ENCODE measurements at regions not wholly inside any gene's neighbourhood (a gene's known extent, or its start where the extent isn't known, plus 50 kb on each side); places are given as distances from the start of the nearest gene placed in this dataset.

DNA sequence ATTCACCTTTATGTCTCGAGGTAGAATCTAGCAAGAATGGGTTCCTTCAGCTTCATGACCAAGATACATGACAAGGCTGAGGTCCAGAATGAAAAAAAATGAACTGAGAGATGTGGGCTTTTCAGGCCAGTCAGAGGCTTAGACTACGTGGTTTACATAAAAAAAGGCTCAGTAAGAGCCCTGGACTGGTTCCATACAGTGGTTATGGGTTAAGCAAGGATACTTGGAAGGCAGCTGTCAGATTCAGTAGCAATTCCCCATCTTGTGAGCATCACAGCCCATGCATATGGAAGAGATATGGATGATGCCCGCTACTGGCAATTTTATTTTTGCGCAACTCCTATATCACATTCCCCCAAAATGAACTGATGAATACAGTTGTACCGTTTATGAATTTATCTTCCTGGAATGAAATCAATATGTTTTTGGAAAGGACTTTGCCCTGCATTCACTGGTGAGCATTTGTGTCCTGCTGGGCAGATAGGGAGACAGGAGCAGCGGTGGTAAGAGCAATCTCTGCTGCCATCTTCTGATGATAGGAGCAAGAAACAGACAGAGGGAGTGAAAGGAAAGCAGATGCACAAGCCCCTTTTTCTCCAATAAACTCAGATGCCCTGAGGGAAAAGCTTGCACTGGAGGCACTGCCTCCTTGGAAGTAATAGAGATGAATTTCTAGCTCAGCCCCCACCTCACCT lies 280.4 kb downstream of the GALC start:
- DNase-seq: no peak

DNA sequence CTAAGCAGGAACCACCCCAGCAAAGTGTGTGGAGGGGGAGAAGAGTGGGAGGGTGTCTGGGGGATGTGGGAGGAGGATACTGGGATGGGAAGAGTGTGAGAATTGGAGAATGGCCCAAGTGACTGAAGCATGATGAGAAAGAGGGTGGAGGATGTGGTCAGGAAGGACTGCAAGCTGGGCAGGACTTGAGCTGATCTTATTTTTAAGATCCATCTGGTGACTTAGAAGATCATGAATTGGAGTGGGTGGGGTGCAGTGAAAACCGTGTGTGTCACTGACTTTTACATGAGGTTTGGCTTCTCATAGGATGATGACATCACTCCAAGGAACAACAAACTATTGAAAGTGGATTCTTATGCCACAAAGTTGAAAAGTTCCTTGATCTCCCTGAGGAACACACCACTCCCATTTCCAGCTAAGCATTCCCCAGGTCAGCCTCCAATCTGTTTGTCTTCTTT lies 287.5 kb downstream of the GALC start:
- DNase-seq: no peak

DNA sequence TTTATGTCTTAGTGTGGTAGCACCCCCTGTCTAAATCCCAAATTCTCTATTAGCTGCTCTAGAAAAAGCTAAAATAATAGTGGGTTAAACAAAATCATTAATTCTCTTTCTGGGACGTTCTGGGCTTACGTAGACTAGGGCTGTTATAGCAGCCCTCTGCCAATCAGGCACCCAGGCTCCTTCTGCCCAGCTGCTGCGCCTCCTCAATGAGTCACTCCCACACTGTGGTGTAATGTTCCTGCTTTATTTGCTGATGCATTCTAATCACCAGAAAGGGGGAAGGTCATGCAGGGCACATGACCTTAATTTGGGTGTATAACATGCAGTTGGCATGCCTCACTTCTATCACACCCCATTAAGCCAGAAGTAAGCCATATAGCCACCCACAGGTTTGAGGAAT lies 294.5 kb downstream of the GALC start:
- no peak for DNase-seq

DNA sequence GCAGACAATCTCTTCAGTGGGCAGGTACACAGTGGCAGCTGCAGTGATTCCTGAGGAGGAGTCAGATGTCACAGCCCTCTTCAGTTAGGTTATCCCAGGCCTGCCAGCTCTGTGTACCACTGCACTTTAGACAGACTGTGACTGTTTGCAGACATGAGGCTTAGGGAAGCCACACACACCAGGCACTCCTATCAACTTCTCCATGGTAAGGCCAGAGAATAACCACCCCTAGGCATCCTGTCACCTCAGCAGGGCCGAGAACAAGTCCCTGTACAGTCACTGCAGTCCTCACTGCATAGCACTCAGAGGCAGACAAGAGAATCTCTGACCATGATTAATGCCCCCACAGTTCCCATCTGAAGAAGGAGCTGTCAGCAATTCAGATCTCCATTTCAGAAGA lies 296.5 kb downstream of the GALC start:
- DNase-seq: no peak

DNA sequence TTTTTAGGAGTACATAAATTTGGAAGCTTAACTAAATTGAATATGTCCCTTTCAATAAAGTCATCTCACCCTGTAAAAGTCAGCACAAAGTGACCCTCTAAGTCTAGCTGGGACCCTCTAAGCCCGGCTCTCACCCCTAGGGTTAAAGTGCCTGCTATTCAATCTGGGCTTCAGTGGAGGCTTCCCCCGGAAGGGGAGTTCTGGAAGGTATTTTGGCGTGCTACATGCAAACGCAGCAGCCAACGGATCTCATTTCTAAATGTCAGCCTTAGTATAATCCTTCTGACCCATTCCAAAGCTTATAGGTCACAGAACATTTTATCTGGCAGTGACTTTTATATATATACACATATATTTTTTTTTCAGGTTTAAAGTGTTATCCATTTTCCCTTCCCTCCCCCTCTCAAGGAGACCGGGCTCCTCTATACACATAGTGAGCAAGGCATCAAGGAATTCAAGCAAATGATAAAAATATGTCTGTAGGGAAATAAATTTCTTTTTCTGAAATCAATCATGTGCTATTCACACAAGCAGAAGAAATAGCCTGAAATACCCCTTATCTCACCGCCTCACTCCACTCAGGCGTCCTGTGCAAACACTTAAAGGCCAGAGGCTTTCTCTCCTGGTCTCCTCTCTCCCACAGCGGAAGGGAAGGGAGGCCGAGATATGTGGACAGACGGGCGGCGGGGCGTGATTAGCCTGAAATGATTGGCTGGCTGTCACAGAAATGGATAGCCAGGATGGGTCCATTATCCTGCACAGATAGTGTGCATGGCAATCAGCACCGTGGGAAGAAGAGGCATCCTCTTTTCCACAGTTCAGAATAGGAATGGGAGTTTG lies 301.7 kb downstream of the GALC start:
- DNase-seq: no peak

DNA sequence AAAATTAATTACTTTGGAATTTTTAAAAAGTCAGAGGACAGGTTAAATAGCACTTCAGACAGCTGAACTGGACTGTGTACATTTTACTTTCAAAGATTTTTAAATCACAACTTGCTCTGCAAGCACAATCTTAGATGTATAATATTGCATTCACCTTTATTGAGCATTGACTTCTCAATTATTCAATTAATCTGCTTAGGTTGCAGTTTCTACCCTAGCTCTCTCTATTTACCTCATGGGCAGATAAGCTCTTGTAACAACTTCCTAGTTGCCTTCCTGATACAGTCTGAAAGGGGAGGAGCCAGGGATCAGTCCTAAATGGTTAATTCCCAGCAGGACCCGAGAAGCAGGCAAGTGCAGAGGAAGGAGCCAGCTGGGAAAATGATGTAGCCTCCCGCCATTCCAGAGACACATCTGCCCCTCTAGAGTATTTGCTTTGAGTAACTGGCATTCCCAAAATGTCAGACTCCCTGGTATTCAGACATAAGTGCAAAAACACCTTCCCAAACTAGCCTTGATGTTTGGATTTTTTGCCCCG lies 302.8 kb downstream of the GALC start:
- no peak for DNase-seq

DNA sequence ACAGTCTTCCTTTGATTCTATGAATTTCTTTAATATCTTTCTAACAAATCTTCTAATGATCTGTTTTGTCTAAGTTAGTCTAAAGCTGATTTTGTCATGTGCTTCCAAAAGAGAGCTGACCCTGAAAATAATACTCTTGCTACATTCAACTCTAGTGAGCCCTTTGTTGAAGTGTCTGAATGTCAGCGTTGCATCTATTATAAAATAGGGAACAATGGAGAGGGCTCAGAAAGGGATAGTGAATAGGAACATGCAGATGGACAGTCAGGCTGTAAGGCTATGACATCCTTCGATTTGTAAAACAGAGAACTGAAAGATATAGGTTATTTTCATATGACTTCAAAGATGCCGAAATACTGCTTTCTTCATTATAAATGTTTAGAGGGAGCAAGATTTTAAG lies 304.5 kb downstream of the GALC start:
- DNase-seq: no peak

DNA sequence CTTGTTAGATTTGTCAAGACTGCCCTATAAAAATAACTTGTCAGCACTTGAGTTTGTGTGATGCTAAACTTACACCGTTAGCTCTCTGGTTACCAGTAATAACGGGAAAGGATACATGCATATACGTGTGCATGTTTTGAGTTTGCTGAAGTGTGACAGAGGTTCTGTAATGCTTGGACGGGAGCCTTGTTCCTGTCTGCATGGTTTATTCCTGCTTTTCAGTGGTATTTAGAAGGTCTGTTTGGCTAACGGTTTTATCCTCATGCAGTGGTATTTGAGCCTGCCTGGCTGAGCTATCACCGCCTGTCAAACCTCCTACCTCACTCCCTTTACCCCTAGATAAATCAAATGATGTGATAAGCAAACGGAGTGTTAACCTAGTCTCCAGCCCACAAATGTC lies 305.6 kb downstream of the GALC start:
- DNase-seq: no peak

DNA sequence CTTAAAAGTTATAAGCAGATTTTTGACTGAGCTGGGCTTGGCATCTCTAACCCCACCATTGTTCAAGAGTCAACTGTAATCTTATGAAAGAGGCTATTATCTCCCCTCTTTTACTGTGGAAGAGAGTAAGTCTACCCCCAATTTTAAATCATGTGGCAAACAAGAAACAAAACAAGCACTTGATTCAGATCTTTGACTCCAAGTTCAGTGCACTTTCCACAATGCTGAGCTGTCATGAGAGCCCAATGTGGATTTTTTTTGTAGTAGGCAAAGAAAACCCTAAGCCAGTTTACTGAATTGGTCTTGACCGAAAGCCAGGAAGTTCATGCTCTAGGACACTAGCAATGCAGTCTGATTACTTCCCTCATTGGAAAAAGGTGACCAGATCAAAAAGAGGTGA lies 306.2 kb downstream of the GALC start:
- DNase-seq: no peak

DNA sequence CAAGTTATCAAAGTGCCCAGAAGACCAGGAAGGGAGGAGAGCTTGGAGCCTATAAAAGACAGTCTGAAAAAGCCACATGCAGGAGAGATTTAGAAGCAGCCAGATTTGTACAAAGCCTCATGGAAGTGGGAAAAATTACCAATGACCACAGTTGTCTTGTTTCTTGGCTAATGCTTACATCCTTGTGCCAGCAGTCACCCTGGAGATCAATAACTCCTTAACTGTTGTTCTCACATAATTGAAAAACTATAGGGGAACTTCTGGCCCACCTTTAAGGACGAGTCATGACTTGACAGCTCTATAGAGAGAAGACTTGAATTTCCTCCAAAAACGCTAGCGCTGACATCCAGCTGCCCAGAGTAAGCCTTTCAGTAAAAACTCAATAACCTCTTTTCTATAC lies 313.1 kb downstream of the GALC start:
- no peak for DNase-seq

DNA sequence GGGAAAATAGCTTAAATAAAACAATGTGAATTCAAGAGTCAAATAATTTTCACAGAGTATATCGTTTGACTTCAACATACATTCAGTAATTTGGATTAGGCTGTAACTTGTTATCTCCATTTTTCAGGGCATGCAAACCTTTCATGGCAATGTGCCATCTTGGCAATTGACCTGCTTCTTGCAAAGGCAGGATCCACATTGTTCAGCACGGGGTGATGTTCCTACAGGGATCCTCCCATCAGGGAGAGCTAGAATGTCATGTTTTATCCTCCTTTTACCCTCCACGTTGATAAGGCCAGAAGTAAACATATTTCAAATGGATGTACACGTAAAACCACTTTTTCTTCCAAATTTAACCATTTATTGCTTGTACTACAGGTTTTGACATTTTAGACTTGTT lies 314.4 kb downstream of the GALC start:
- DNase-seq: no peak

DNA sequence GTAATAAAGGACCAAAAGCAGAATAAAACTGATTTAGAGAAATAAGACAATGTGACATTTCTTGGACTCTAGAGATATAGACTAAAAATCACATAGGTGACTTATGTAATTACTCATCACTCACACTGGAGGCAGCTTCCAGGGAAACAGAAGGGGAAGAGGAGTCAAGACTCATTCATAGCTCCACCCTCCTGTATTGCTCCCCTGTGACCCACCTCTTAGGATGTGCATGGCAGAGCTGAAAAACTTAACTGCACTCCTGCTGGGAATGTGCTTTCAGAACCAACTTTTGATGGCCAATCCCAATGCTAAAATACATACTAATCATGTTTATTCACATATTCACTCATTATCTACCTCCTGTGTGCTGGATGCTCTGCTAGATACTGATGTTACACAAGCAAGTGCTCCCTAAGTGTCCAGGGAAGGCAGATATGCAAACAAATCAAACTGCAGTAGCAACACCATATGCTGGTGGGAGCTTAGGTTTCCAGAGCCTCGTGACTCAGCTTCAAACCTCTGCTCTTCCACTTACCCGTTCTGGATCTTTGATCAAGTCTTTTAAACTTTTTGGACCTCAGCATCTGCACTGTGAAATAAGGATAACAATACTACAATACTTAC lies 316.1 kb downstream of the GALC start:
- DNase-seq: no peak

DNA sequence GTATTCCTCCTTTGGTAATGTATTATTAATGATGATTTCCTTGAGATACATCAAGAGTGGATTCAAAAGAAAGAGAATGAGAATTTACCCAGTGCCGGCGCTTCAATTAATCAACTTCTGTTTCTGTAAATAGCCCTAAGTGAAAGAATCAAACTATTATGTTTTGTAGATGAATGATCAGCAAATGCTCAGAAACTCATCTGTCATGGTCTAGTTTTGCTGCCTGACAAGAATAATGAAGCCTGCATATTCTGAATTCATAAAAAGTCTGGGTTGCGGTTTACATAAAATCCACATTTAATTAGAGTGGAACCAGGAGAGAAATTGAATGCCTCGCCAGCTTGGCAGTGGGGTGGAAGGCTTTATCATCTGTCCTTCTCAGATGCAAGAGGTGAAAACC lies 325.3 kb downstream of the GALC start:
- DNase-seq: no peak

DNA sequence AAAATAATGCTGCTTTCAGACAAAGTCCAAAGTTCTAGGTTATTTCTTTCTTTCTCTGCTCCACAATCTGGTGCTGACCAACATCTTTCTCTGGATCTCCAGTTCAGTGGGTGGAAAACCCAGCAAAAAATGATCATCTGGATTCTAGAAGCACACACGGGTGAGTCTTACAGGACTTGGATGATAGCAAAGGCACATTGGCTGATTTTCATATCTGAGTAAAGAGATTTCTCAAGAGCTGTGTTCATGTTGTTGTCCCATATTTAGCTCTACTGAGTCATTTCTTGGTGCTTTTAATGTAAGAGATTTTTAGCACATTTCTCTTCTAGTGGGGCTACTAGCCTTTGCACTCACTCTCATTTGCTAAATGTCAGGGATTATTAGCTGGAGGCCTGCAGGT lies 336.7 kb downstream of the GALC start:
- DNase-seq: no peak

DNA sequence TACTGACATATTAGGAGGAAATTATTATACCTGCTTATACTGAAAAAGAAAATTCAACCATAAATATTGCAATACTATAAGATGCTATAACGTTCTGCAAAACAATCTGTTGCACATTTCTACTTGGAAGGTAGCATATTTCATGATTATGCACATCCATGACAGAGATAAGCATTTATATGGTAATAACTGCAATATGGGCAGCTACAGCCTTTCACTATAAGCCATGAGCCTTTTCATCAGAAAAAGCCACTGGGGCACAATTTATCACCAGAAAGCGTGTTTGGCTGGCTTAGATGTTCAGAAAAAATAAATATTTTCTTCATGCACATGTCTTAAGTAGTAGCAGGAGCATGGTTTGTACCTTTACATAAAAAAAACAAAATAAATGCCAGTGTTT lies 340.7 kb downstream of the GALC start:
- no peak for DNase-seq

DNA sequence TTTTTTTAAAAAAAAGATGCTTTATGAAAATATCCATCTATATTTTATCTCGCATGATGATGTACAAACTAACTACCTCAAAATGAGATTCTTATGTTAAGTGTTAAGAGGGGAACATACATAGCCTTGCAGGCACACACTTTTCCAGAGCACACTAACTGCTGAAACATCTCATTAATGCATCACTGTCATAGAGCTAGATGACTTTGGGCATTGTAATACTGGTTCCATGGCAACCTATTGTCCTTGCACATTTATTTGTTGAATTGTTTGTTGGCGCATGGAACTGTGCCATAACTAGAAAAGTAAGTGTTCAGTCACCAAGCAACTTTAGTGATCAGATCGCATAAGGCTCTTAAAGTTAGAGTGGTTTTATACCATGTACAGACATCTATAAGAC lies 348.3 kb downstream of the GALC start:
- no peak for DNase-seq

DNA sequence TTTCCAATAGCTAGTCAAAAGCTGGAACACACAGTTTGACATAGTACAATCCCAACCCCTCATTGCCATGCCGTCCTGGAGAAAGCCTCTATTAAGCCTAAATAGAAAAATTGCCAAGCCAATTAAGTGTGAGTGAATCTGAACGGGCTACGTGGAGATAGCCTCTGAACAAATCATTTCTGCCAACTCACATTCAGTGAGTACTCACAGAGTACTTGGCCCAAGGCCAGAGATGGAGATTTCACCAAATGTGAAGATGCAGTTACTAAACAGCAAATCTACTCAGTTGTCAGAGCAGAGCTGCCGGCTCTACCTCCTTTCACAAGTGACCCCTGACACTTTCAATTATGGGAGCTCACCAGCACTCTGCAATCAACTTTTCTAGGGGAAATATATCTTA lies 350.0 kb downstream of the GALC start:
- DNase-seq: no peak

DNA sequence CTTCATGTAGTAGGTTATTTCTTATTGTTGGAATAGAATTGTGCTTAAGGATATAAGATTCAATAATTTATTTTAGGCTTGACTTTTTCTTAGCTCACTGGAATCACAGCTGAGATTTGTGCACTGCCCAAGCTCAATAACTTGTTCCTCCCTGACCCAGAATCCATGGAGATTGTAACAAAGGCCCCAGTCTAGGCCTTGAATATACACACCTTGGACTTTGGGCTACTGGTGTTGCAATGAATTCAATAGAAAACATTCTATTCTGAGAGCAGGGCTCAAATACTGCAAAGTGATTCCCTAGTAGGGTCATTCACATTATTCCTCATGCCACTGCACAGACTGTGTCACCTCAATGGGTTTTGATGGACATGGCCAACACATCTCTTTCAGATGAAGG lies 352.4 kb downstream of the GALC start:
- DNase-seq: no peak

DNA sequence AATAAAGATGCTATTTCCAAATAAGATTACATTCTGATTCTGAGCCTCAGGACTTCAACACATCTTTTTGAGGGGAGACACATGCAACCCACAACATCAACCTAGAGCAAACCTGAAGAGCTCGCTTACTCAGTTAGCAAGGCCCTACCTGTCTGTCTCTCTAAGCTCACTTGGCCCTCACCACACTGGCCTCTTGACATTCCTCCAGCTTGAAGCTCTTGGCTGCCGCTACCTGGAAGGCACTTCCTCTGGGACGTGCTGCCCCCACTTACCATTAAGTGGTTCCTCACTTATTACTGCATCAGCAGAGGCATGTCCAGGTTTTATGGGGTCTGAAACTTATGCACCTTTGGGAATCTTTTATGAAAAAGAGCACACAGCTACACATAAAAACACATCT lies 354.8 kb downstream of the GALC start:
- no peak for DNase-seq

DNA sequence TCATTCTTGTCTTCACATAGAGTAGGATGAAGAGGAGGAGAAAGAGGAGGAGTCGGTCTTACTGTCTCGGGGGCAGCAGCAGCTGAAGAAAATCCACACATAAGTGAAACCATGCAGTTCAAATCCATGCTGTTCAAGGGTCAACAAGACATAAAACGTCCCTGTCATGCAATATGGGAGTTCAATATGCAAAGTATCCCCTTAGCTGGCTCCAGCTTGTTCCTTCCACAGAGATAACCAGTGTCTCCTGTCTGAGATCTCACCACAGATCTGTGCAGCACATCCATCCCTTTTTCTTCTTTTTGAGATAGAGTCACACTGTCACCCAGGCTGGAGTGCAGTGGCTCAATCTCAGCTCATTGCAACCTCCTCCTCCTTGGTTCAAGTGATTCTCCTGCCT lies 357.5 kb downstream of the GALC start:
- no peak for DNase-seq

DNA sequence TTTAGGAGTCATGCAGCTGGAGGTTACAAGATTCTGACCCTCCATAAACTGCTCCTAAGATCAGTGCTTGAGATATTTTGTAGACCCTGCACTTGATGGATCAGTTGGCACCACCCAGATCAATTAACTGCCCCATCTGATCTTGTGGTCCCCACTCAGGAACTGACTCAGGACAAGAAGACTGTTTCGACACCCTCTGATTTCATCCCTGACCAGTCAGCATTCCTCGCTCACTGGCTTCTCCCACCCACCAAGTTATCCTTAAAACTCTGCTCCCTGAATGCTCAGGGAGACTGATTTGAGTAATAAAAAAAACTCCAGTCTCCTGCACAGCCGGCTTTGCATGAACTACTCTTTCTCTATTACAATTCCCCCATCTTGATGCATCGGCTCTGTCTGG lies 360.2 kb downstream of the GALC start:
- DNase-seq: no peak

DNA sequence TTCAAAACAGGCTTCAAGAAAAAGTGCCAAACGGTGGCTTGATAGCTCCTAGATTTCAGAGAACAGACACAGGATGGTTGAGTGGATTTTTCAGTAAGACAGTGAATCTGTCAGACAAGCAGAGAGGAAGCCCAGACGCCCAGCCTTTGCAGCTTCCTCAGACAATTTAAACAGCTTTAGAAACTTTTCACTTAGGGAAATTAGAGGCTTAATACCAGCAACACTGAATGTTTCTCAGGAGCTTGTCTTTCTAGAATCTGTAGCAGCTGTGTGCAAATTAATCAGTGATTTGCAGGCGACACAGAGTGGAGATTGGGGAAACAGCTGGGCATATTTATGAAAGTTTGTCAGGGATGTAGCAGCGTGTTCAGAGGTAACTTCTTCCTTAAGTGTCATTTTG lies 362.1 kb downstream of the GALC start:
- no peak for DNase-seq

DNA sequence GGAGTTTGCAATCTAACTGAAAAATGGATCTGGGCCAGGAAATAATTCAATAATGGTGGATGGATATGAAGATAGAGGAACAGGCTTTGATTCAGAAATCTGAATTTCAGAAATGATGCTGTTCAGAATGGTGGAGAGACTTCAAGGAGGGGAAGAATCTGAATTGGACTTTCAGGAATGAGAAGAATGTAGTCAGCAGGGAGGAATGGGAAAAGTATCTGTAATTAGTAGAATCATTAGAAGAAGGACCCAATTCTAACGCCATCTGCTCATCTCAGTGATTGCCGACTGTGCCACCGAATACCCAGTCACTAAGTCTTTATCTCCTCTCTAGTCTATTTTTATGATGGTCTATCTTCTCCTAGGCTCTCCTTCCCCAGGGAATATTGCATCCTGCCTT lies 363.2 kb downstream of the GALC start:
- no peak for DNase-seq

DNA sequence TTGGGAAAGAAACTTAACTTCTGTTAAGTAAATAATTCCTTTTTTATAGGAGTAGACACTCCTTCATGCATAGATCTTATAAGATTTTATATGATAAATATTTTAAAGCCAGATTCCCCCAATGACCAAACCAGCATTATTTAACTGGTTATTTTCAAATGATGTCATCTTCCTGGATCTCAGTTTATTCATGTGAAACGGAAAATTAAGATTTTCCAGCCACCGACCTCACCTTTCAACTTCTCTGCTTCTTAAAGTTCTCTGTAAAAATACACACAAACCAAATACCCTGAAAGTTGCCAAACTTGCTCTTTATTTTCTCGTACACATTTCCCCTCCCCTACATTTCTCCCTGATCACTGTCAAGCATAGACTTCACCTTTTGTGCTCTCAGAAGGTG lies 364.2 kb downstream of the GALC start:
- DNase-seq: no peak

Measured in activated gamma-delta T cell treated with Interleukin-2 at 50 U/mL for 16 hours (primary cell).